HCEC 1CT (cell line): ENCODE measurements at regions not wholly inside any gene's neighbourhood (a gene's known extent, or its start where the extent isn't known, plus 50 kb on each side); places are given as distances from the start of the nearest gene placed in this dataset.
"Not testable (repeated sequence)": the region's sequence is repeated elsewhere in the genome, so short reads cannot be mapped to it uniquely, and the experiment has no call there.

Source experiments
- DNase-seq: peaks from one replicate; pipeline ENCODE4 v3.0.0-alpha.2; 2017

GRCh38 chr11:87628957-87629356 is 546.3 kb downstream of the RAB38 start:
- no peak for DNase-seq

DNA sequence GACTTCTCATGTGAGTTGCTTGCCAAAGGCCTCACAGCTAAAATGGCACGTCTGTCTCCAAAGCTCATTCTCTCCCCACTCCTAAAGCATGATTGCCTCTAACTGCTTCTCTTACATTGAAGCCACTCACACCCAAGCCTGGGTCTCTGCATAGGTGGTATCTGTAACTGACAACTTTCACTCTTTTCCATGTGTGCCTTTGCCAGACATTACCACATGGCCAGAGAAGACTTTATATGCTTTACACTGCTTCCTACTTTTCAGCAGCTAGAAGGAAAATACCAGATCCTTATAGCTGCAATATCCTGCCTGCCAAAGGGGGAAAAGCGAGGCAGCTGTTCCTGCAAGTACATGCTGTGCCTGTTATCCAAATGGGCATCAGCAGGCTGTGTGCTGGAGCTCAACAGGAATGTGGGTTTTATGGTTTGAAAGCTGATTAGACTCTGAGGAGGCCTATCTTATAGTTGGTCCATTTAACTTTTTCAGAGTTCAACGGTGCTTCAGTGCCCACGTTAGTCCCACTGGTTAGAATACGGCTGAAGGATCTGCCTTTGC is 547.1 kb downstream of the RAB38 start:
- no peak for DNase-seq

- not testable (repeated sequence) for DNase-seq
Observed at GRCh38 chr11:87623531-87624365, 551.5 kb downstream of the RAB38 start.

GRCh38 chr11:87616511-87616910 is 558.7 kb downstream of the RAB38 start:
- DNase-seq = no peak

GRCh38 chr11:87604350-87604749 is 566.6 kb downstream of the TMEM135 start:
- no peak for DNase-seq

DNA sequence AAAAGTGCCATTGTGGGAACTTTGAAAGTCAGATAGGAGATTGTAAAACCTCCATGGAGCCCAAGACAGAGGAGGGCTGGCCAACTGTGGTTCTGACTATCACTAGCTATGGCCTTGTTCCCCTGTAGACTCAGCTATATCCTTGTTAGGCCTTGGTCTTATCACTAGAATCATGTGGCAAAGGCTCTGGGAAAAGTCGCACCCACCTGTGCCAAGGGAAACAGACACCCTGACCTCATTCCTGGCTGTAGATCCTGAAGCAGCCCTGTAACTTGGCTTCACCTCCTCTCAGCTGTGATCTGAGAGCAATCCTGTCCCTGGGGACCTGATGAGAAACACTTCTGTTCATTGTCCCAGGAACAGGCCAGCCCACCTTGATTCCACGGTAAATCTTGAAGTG is 566.2 kb downstream of the TMEM135 start:
- no peak for DNase-seq

- DNase-seq = no peak
Observed at GRCh38 chr11:87602776-87603175, 565.0 kb downstream of the TMEM135 start.

GRCh38 chr11:87600938-87601337 is 563.2 kb downstream of the TMEM135 start:
- no peak for DNase-seq

DNA sequence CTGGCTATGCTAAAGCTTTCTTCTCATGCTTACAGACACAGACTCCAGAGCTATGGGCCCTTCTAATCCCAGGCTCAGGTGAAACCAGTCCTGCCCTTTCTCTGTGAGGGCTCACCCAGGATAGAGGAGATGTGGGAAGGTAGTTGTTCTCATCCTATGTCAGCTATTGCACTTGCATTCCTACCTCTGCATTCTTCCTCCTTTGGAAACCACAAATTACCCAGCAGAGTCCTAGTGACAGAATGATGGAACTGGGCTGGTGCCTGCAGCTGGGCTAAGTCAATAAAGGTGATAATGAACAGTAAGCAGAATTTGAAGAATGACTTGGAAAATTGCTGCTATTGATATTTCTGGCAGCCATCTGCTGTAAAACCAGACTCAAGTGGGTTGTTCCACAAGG is 560.0 kb downstream of the TMEM135 start:
- DNase-seq = no peak

DNA sequence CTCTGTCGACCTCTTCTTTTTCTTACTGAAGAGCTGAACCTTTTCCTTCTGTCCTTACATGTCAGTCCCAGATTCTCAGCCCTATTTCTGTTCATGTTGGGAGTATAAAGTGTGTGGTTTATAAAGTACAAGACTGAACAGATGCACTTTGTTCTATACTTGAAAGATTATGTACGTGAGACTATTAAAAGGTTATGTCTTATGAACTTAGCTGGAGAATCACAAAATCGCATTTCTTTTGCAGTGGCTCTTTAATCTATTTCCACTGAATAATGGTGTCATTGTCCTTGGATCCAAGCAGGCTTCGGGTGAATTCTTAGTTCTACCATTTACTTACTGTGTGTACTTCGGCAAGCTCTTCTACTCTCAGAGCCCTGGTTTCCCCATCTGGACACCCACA is 558.4 kb downstream of the TMEM135 start:
- no peak for DNase-seq

DNA sequence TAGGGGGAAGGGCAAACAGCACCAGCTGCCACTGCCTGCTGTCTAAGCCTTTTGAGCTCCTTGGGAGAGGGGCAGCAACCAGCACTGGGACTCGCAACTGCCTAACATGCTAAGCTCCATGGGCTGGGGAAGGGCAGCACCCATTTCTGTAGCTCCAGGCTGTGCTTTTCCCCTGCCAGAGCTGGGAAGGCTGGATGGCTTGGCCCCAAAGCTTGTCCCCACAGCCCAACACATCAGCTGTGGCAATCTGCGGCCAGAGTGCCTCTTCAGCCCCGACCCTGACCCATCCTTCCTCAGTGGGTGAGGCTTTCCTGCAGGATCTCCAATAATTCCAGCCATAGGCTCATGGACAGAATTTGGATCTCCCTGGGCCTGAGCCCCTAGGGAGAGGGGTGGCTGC is 551.3 kb downstream of the TMEM135 start:
- DNase-seq = no peak

- DNase-seq = not testable (repeated sequence)
Observed at GRCh38 chr11:87585613-87586012, 547.9 kb downstream of the TMEM135 start.

DNA sequence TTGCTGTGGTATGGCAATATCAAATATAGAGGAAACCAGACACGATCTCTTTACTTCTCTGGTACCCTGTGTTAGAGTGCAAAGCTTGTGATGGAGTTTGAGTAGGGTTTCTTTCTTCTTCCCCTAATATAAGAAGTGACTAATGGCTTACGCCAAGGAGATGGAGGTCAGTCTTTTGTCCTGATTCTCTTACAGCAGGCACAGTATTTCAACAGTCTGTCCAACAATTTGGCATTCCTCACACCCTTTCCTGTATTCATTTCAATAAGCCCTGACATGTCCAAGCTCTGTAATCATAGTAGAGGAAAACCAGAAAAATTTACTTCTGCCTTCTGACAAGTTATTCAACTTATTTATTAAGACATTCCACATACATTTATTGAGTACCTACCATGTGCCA is 546.2 kb downstream of the TMEM135 start:
- no peak for DNase-seq

DNA sequence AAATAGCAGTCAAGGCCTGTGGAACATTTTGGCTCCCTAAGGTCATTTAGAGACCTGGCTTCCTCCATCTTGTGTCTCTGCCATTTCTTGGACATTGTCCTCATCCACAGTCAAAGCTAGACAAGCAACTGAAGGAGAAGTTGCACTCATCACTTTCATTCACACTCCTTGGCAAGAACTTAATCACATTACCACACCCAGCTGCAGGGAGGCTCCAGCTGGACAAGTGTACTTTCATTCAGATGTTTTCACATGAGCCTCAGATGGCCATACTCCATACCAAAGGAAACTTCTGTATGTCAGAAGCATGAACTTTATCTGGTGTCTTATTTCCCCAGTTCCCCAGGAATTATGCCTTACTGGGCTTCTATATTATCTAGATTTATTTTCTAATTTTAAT is 537.4 kb downstream of the TMEM135 start:
- no peak for DNase-seq

DNA sequence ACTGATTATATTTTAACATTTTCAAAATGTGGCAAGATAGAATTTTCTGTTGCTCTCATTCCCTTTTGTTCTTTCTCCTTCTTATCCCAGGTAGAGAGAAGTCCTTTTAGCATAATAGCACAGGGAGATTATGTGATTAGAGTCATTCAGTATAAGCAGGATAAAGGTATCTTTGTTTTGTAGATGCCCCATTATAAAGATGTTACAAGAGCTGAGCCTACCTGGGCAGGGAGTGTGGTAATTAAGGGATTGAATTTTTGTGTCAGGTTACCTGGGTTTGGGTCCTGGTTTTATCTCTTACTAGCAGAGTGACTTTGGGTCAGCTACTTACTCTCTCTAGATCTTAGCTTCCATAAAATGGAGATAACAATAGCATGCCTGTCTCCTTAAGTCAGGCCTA is 536.5 kb downstream of the TMEM135 start:
- DNase-seq = no peak

- no peak for DNase-seq
Observed at GRCh38 chr11:87573708-87574107, 536.0 kb downstream of the TMEM135 start.

GRCh38 chr11:87572881-87573280 is 535.1 kb downstream of the TMEM135 start:
- no peak for DNase-seq

DNA sequence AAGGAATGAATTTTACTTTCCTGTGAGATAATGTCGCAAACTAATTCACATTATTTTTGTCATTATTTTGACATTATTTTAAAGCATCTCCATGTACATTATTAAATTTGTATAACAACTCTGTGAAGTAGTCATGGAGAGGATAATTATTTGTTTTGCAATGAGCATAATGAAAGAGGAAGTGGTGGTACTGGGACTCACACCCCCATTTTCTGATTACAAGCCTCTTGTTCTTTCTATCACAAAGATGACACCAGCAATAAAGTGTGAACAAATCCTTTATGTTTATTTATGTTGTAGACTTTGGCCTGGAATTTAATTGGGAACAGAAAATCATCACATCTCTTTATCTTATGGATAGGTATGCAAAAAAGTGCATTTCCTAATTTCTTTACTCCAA is 522.6 kb downstream of the TMEM135 start:
- no peak for DNase-seq

- not testable (repeated sequence) for DNase-seq
Observed at GRCh38 chr11:87559852-87560251, 522.1 kb downstream of the TMEM135 start.

DNA sequence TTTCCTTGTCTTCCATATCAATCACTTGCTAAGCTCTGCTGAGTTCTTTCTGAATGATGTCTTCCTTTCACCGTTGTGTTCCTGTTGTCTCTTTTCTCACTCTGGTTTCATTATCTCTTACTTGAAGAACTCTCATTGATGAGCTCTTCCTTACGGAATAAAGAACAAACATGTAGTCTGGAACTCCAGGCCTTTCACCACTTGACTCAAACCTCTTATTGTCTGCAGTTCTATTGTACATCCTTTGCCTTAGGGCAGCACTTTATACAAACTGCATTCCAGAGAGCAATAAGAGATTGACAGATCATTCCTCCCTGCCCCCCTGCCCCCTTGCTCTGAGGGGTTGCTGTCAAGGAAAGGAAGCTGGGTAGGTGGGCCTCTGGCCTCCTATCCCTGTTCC is 517.4 kb downstream of the TMEM135 start:
- no peak for DNase-seq

DNA sequence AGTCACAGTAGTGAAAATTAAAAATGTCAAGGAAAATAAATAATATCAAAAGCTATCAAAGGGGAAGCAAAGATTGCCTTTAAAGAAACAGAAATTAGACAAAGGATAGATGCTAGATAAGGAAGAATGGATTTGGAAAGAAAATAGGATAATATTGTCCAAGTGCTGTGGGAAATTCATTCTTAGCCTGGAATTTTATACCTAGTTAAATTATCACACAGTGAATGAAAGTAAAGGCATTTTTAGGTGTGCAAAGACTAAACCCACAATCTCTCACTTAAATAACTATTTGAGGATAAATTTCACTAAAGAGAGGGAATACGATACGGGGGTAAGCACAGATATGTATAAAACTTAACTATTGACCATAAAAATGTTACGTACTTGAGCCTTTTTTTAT is 511.1 kb downstream of the TMEM135 start:
- DNase-seq = no peak

DNA sequence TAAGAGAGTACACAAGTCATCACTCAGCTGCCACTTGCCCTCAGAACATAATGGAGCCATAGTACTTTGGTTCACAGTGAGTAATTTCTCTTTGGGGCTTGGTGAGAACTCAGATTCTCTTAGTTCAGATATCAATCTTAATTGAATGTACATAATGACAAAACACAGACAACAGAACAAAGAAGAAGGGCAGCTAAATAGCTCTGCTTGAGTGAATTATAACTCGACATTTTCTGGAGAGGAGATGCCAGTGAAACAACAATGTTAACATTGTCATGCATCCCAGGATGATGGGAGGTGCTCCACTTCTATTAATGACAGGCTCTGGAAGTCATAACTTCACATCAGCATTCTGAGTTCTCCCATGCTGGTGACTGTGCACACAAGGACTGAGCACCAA is 508.1 kb downstream of the TMEM135 start:
- DNase-seq = no peak

- DNase-seq = no peak
Observed at GRCh38 chr11:87539596-87539995, 501.9 kb downstream of the TMEM135 start.

DNA sequence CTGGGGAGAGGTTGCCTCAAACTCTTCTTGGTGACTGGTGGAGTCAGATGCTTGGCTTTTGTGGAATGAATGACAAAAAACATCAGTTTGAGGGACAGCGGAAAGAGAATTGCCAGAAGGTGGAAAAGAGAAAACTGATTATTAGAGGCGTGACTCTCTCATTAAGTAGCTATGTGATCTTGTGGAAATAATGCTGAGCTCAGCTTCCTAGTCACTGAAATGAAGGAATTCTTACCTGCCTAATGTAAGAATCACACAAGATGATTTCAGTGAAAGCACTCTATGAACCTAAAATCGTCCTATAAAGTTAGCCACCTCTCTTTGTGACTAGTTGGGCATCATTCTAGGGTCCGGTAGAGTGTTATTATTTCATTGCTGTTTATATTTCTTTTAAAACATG is 498.8 kb downstream of the TMEM135 start:
- no peak for DNase-seq

GRCh38 chr11:87536016-87536415 is 498.3 kb downstream of the TMEM135 start:
- DNase-seq = no peak
